HCT116 (cell line): ENCODE measurements at regions not wholly inside any gene's neighbourhood (a gene's known extent, or its start where the extent isn't known, plus 50 kb on each side); places are given as distances from the start of the nearest gene placed in this dataset.

Experiments used
- ATAC-seq: fragments of 200-7000 bp; cut with Tn5 transposase; 2 replicates; pipeline ENCODE4 v1.9.1; 2020; ENCODE audit warnings: mild to moderate bottlenecking, moderate library complexity
- BruUV-seq: library from RNA; stranded (reverse); fragments of 400-500 nt; replicated peaks from 2 replicates; lab custom pipeline; 2021; lab: Mats Ljungman, UMichigan
- CTCF ChIA-PET: fragments of 300-600 bp; sonication (Branson Sonifier 250); formaldehyde crosslinking; loops from one replicate; lab custom pipeline; 2021; ENCODE audit warnings: antibody characterized with exemption; lab: Charles Lee
- POLR2A ChIA-PET: fragments of 300-600, 350-600 bp; sonication (Branson Sonifier 250); formaldehyde crosslinking; loops from one replicate; lab custom pipeline; 2021; ENCODE audit warnings: antibody characterized with exemption; lab: Charles Lee
- RAD21 ChIA-PET, 2 experiments: fragments of 300-600 bp; sonication (Branson Sonifier 250); formaldehyde crosslinking; loops; one replicate each; lab custom pipeline; 2023; ENCODE audit warnings: low total read pairs in 2 of 2; ENCODE audit not compliant: uncharacterized antibody in 2 of 2, unreplicated experiment in 2 of 2, low non-redundant PET in 1 of 2; lab: Charles Lee
- DNase-seq: peaks from one replicate; pipeline ENCODE4 v3.0.0-alpha.2; 2010; ENCODE audit warnings: low read depth, low spot score
- H2AFZ ChIP-seq: fragments of 200-600 bp; shearing (Covaris generic), sonication (generic); 2 replicates; pipeline ENCODE4 v1.6.1; 2017; ENCODE audit warnings: low read depth, mixed run types, mixed read lengths, antibody characterized with exemption, low read length; ENCODE audit not compliant: poor library complexity, severe bottlenecking
- H3K27ac ChIP-seq: 2 replicates; pipeline ENCODE4 v1.5.1; 2012; ENCODE audit warnings: low read depth, low read length
- H3K27me3 ChIP-seq: fragments of 200-600 bp; sonication (generic); 2 replicates; pipeline ENCODE4 v1.6.1; 2016; ENCODE audit warnings: mixed run types, low read length, mixed read lengths; ENCODE audit not compliant: insufficient read depth
- H3K36me3 ChIP-seq, 2 experiments: fragments of 200-500 bp in 1 of 2; fragments of 200-600 bp in 1 of 2; sonication (Bioruptor generic) in 1 of 2; sonication (generic) in 1 of 2; 2 replicates each; pipeline versions ENCODE4 v1.5.1 to v1.6.1; 2014 to 2016; ENCODE audit warnings: low read length in 2 of 2, inconsistent platforms in 1 of 2, mixed read lengths in 1 of 2, mixed run types in 1 of 2; ENCODE audit not compliant: insufficient read depth in 2 of 2, control insufficient read depth in 1 of 2
- H3K4me1 ChIP-seq, 2 experiments: fragments of 200-600 bp in 1 of 2; sonication (generic) in 1 of 2; 2 replicates each; pipeline versions ENCODE4 v1.5.1 to v1.6.1; 2012 to 2017; ENCODE audit warnings: low read length in 2 of 2, inconsistent platforms in 1 of 2, mild to moderate bottlenecking in 1 of 2, mixed read lengths in 1 of 2, mixed run types in 1 of 2, moderate library complexity in 1 of 2; ENCODE audit not compliant: insufficient read depth in 2 of 2, control insufficient read depth in 1 of 2
- H3K4me2 ChIP-seq: fragments of 200-600 bp; sonication (generic); 2 replicates; pipeline ENCODE4 v1.6.1; 2017; ENCODE audit warnings: mixed run types, low read length, mixed read lengths
- H3K4me3 ChIP-seq, 2 experiments: fragments of 200-600 bp in 1 of 2; sonication (generic) in 1 of 2; replicated peaks in 1 of 2; 2 replicates each; pipeline ENCODE4 v1.5.1; 2011 to 2016; ENCODE audit warnings: low read length in 2 of 2, control low read depth in 1 of 2, low read depth in 1 of 2, mild to moderate bottlenecking in 1 of 2, mixed read lengths in 1 of 2, mixed run types in 1 of 2
- H3K79me2 ChIP-seq: fragments of 200-600 bp; sonication (generic); 2 replicates; pipeline ENCODE4 v1.6.1; 2017; ENCODE audit warnings: mild to moderate bottlenecking, mixed run types, low read length, moderate library complexity, mixed read lengths; ENCODE audit not compliant: insufficient read depth
- H3K9ac ChIP-seq: fragments of 200-600 bp; sonication (generic); 2 replicates; pipeline ENCODE4 v1.6.1; 2016; ENCODE audit warnings: low read length, mixed read lengths
- H3K9me2 ChIP-seq: fragments of 200-600 bp; sonication (generic), shearing (Covaris generic); 2 replicates; pipeline ENCODE4 v1.6.1; 2017; ENCODE audit warnings: mixed run types, mild to moderate bottlenecking, moderate library complexity; ENCODE audit not compliant: insufficient read depth
- H3K9me3 ChIP-seq, 2 experiments: fragments of 200-500 bp in 1 of 2; fragments of 200-600 bp in 1 of 2; sonication (Bioruptor generic) in 1 of 2; sonication (generic) in 1 of 2; 2 replicates each; pipeline ENCODE4 v1.6.1; 2014 to 2017; ENCODE audit warnings: low read length in 2 of 2, mixed read lengths in 2 of 2, inconsistent platforms in 1 of 2, low read depth in 1 of 2, mild to moderate bottlenecking in 1 of 2, mixed run types in 1 of 2, moderate library complexity in 1 of 2; ENCODE audit not compliant: control insufficient read depth in 1 of 2, insufficient read depth in 1 of 2
- H4K20me1 ChIP-seq: fragments of 200-600 bp; sonication (generic), shearing (Covaris generic); 2 replicates; pipeline ENCODE4 v1.6.1; 2017; ENCODE audit warnings: mixed run types, mild to moderate bottlenecking, moderate library complexity; ENCODE audit not compliant: insufficient read depth
- CBX3 ChIP-seq: IDR thresholded peaks from 2 replicates; pipeline ENCODE4 v1.6.1; 2012; ENCODE audit warnings: low read depth
- CEBPB ChIP-seq: IDR thresholded peaks from 2 replicates; pipeline ENCODE4 v1.6.1; 2012; ENCODE audit warnings: low read depth
- EGR1 ChIP-seq: IDR thresholded peaks from 2 replicates; pipeline ENCODE4 v1.6.1; 2012; ENCODE audit warnings: low read depth
- EZH2 ChIP-seq: fragments of 200-600 bp; sonication (generic); IDR thresholded peaks from 2 replicates; pipeline ENCODE4 v1.6.1; 2017; ENCODE audit warnings: antibody characterized with exemption, mixed run types
- EZH2phosphoT487 ChIP-seq: fragments of 200-600 bp; IDR thresholded peaks from 2 replicates; pipeline ENCODE4 v1.6.1; 2018; ENCODE audit warnings: antibody characterized with exemption, borderline replicate concordance
- JUND ChIP-seq: IDR thresholded peaks from 2 replicates; pipeline ENCODE4 v1.6.1; 2012
- REST ChIP-seq: IDR thresholded peaks from 2 replicates; pipeline ENCODE4 v1.6.1; 2012; ENCODE audit warnings: low read depth
- SIN3A ChIP-seq: IDR thresholded peaks from 2 replicates; pipeline ENCODE4 v1.6.1; 2012; ENCODE audit warnings: low read depth
- SP1 ChIP-seq: IDR thresholded peaks from 2 replicates; pipeline ENCODE4 v1.6.1; 2012; ENCODE audit warnings: low read depth
- SRF ChIP-seq: IDR thresholded peaks from 2 replicates; pipeline ENCODE4 v1.6.1; 2012; ENCODE audit warnings: low read depth
- TCF7L2 ChIP-seq: IDR thresholded peaks from 2 replicates; pipeline ENCODE4 v1.7.0; 2011; ENCODE audit warnings: borderline replicate concordance, inconsistent platforms; ENCODE audit not compliant: insufficient read depth, insufficient read length; ENCODE audit errors: extremely low read depth
- ZFX ChIP-seq: fragments of 450-650 bp; IDR thresholded peaks from 2 replicates; pipeline ENCODE4 v1.6.1; 2017
- ZNF274 ChIP-seq: fragments of 200-500 bp; sonication (Bioruptor generic); IDR thresholded peaks from 2 replicates; pipeline ENCODE4 v1.6.1; 2014; ENCODE audit warnings: mild to moderate bottlenecking, low read depth, low read length, inconsistent platforms
- intact Hi-C: fragments of 100-400 bp; cut with micrococcal nuclease; formaldehyde crosslinking; loops from 2 replicates; pipeline ENCODE4 v1.10.0; 2022
- TF ChIP-seq, protein P1 (sequence below): IDR thresholded peaks from 2 replicates; pipeline ENCODE4 v1.6.1; 2011; ENCODE audit warnings: mild to moderate bottlenecking, low read length, moderate library complexity; ENCODE audit not compliant: insufficient replicate concordance; ENCODE audit errors: extremely low read depth

GRCh38 chr3:46080969-46081345, 53.7 kb upstream of the XCR1 start:
- CTCF ChIA-PET, result interaction anchor here (0.7 to 3.4 kb wide), 3 partner anchors 127 to 297 kb away, joined by 3 to 16 read pairs (median 6); no protein-coding TSS in a partner anchor
- Histone ChIP-seq H3K4me3 (no peak overlapping the region), H3K79me2 (no peaks in the 10 kb centered on the region), H2AFZ (no peak overlapping the region), H3K9me3 (no peaks in the 10 kb centered on the region), H3K4me2 (no peak overlapping the region), H3K36me3 (no peaks in the 10 kb centered on the region), H3K27ac (no peak overlapping the region), H4K20me1 (no peaks in the 10 kb centered on the region), H3K4me1 (peaks cover 0 to 19% of the 10 kb centered on the region in 2 experiments; a peak in 1 of 4 replicates), H3K27me3 (no peaks in the 10 kb centered on the region), H3K9me2 (no peaks in the 10 kb centered on the region), H3K9ac (no peak overlapping the region)
- RAD21 ChIA-PET, result no interaction called here
- DNase-seq (no peak), ATAC-seq (no peak)
- POLR2A ChIA-PET, result no interaction called here
- intact Hi-C loops, result no loop called here
- TF ChIP-seq ZFX (no peak), EZH2phosphoT487 (no peak), EZH2 (no peak), SIN3A (no peak), REST (no peak), TCF7L2 (no peak), SRF (no peak), JUND (no peak), EGR1 (no peak), CBX3 (no peak), SP1 (no peak), CEBPB (no peak), ZNF274 (no peak)
- TF ChIP-seq, protein P1, sequence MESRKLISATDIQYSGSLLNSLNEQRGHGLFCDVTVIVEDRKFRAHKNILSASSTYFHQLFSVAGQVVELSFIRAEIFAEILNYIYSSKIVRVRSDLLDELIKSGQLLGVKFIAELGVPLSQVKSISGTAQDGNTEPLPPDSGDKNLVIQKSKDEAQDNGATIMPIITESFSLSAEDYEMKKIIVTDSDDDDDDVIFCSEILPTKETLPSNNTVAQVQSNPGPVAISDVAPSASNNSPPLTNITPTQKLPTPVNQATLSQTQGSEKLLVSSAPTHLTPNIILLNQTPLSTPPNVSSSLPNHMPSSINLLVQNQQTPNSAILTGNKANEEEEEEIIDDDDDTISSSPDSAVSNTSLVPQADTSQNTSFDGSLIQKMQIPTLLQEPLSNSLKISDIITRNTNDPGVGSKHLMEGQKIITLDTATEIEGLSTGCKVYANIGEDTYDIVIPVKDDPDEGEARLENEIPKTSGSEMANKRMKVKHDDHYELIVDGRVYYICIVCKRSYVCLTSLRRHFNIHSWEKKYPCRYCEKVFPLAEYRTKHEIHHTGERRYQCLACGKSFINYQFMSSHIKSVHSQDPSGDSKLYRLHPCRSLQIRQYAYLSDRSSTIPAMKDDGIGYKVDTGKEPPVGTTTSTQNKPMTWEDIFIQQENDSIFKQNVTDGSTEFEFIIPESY, result no peak
- BruUV-seq, result no TSS peak
